ENCODE measurements at regions not wholly inside any gene's neighbourhood (a gene's known extent, or its start where the extent isn't known, plus 50 kb on each side); places are given as distances from the start of the nearest gene placed in this dataset.
"Not testable (repeated sequence)": the region's sequence is repeated elsewhere in the genome, so short reads cannot be mapped to it uniquely, and the experiment has no call there.

- not testable (repeated sequence) for DNase-seq (ENCODE audit: low spot score)
These were observed 56.6 kb upstream of the ASNS start for GRCh38 chr7:97928844-97929243.

- peak; percentile 77 for DNase-seq (ENCODE audit: low spot score)
These were observed 55.9 kb upstream of the ASNS start for GRCh38 chr7:97927790-97928748.
